Astrocyte of the spinal cord (primary cell): ENCODE measurements at regions not wholly inside any gene's neighbourhood (a gene's known extent, or its start where the extent isn't known, plus 50 kb on each side); places are given as distances from the start of the nearest gene placed in this dataset.

Experiments
- DNase-seq: peaks from one replicate; pipeline ENCODE4 v3.0.0; 2011; ENCODE audit warnings: low read depth, low spot score
- H3K4me3 ChIP-seq: 2 replicates; pipeline ENCODE4 v1.5.1; 2011; ENCODE audit warnings: low read depth, mild to moderate bottlenecking, low read length, moderate library complexity
- in situ Hi-C: cut with HindIII; loops from 2 replicates; pipeline ENCODE4 v1.10.0; 2017; ENCODE audit warnings: low sequenced_read_pairs
- TF ChIP-seq, protein P1 (sequence below): IDR thresholded peaks from 2 replicates; pipeline ENCODE4 v1.5.1; 2012; ENCODE audit warnings: low read depth, mild to moderate bottlenecking, low read length, inconsistent platforms

DNA sequence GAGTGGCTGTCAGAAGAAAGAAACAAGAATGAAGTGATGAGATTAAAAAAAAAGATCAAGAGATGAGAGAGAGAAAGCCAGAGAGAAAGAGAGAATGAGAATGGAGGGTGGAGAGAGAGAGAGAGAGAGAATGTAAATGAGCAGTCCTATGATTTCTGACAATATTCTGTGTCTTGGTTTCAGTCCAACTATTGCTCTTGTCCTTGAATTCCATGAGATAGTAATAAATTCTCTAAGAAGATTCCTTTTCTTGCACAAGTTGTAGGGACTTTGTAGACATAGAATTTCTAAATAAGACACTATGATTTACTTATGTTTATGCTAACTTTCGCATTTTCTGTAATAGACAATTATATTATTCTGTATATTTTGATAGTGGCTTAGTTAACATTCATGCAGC, 149.6 kb upstream of the CTSO start:
- no peak overlapping the region for H3K4me3 ChIP-seq
- in situ Hi-C loops, result no loop called here
- TF ChIP-seq, protein P1, sequence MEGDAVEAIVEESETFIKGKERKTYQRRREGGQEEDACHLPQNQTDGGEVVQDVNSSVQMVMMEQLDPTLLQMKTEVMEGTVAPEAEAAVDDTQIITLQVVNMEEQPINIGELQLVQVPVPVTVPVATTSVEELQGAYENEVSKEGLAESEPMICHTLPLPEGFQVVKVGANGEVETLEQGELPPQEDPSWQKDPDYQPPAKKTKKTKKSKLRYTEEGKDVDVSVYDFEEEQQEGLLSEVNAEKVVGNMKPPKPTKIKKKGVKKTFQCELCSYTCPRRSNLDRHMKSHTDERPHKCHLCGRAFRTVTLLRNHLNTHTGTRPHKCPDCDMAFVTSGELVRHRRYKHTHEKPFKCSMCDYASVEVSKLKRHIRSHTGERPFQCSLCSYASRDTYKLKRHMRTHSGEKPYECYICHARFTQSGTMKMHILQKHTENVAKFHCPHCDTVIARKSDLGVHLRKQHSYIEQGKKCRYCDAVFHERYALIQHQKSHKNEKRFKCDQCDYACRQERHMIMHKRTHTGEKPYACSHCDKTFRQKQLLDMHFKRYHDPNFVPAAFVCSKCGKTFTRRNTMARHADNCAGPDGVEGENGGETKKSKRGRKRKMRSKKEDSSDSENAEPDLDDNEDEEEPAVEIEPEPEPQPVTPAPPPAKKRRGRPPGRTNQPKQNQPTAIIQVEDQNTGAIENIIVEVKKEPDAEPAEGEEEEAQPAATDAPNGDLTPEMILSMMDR, result no peak
- no peak for DNase-seq

DNA sequence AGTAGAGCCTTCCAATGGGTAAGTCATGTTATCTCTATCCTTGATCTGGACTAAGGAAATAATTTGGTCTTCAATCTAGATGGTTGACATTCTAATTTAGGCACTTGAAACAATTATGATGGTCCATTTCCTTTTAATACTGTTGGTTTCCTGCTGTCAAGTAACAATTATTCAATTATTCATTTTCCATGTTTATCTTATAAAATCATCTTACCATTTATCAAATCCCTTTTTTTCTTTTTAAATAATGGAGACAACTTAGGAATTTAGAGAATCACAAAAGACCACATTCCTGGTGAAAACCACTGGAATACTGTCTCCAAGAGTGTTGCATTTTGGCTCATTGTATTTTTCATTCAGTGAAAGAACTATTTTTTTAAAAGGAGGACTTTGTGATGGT, 148.7 kb upstream of the CTSO start:
- TF ChIP-seq, protein P1, result no peak
- in situ Hi-C loops, result no loop called here
- H3K4me3 ChIP-seq, result no peak overlapping the region
- DNase-seq, result no peak

DNA sequence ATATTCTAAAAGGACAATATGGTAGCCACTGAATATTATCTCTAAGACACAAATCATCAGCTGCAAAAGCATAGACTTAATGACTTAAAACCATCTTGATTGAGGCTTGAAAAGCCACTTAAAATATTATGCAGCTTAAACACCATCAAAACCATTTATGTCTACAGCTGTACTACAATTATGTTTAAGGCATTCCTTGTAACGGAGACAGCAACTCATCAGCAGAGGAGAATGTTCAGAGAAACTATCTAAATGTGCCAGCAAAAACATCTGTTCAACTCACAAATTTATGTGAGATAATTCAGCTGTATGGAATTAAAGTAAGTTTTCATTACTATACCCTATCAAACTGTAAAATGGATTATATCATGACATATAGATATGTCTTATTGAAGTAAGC, 147.9 kb upstream of the CTSO start:
- H3K4me3 ChIP-seq, result no peak overlapping the region
- TF ChIP-seq, protein P1, result no peak
- in situ Hi-C loops, result no loop called here
- no peak for DNase-seq

DNA sequence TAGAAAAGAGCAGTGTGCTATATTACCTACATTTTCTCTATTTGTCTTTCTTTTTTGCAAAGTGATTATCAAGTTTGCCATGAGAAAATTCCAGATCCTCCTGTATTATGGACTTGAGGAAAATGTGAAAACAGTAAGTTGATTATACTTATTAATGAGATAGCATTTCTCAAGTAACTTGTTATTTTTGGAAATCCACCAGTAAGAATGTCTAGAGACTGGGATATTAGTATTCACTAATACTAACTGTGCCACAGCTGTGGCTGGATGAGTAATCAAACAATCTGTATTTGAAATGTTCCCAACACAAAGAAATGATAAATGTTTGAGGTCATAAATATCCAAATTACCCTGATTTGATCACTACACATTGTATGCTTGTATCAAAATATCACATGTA, 147.0 kb upstream of the CTSO start:
- in situ Hi-C loops, result no loop called here
- DNase-seq, result peak; percentile 50
- TF ChIP-seq, protein P1, result no peak
- no peak overlapping the region for H3K4me3 ChIP-seq

DNA sequence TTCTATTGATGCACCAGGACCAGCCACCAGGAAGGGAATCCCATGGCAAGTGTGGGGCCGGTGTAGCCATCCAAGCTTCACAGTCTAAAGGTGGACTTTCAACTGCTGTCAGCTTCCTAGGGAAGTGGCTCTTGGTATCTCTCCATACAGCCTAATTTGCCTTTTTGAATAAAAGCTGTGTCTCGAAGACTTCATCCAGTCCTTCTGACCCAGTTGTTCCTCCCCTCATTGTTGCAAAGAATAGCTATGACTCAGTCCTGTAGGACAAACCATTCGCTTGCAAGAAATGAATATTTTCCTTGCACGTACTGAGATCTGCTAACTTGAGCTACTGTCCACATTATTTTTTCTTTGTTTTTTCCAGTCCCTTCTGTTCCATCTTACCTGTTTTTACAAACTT, 145.1 kb upstream of the CTSO start:
- no peak overlapping the region for H3K4me3 ChIP-seq
- DNase-seq, result peak; percentile 36
- in situ Hi-C loops, result no loop called here
- TF ChIP-seq, protein P1, result no peak

DNA sequence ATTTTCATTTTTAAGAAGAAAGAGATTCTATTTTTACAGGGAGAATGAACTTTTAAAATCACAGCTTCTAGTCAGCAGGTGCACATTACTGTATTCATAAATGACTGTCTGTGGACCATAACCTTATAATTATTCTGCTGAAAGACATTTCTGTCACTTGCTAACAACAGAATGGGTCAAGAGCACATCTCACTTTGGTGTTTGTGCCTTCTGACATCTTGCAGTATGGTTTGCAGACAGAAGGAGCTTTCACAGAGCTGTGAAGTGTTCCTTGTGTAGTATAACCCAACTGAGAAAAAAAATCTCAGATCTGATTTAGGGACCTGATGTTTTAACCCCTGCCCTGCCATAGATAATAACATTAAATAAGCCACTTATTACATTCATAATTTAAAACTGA, 131.4 kb upstream of the CTSO start:
- in situ Hi-C loops, result no loop called here
- no peak for DNase-seq
- H3K4me3 ChIP-seq, result no peak overlapping the region
- TF ChIP-seq, protein P1, result no peak

DNA sequence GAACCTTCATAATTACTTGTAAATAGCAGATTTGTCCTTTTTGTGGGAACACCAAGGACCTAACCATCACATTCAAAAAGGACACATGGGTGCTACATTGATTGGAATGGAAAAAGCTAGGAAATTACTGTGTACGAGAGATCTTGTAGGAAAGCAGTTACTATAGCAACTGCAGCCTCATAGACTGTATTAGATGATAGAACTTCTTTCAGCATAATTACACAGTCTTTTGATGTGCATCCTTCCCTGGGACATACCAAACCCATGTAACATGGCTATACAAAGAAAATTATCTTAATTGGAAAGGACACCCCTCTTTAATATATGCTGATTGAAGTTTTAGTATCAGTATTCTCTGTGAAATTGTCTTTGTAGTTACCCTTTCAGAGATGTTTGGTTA, 130.7 kb upstream of the CTSO start:
- in situ Hi-C loops, result no loop called here
- H3K4me3 ChIP-seq, result no peak overlapping the region
- no peak for DNase-seq
- TF ChIP-seq, protein P1, result no peak
